ENCODE measurements at regions not wholly inside any gene's neighbourhood (a gene's known extent, or its start where the extent isn't known, plus 50 kb on each side); places are given as distances from the start of the nearest gene placed in this dataset.

- DNase-seq (ENCODE audit: low read depth in 2 of 2), result no peak
These were observed 397.1 kb upstream of the DCN start for GRCh38 chr12:91579516-91580263.

DNA sequence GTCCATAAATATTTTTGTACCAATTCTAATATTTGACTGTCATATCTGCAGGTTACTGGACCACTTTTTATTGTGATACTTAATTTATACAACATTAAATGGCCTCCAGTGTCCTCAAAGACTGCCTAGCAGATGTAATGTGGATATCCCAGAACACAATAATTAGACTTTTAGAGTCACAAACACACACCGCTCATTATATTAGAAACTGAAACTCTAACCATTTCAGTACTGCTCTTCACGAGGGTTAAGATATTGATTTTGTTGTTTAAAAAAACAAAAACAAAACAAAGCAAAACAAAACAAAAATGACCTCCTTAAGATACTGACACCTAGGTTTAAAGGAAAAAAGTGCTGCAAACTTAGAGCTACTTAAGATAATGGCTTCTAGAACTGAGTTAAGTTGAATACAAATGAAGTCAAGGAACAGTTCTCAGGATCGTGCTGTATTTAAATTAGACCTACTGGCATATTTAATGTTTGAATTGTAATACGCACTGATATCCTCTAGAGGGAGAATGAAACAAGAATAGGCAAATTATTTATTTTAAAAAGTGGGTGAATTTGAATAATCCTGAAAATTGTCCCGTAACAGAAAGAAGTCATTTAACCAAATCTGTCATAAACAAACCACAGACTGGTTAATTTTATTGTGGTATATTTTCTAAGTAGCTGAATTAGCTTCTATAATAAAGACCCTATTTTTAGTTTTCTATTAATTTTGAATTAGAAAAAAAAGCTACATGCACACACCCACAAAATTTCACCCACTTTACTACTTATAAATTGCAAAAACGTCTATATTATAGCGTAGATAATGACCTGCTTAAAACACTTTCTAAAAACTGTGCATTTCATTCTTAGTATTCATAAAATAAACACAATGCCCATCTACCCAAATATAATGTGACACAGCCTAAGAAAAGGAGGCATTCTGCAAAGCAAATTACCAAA, 395.2 kb upstream of the DCN start:
- DNase-seq (ENCODE audit: low read depth in 2 of 2), result no peak

GRCh38 chr12:91576432-91576831, 393.8 kb upstream of the DCN start:
- DNase-seq (ENCODE audit: low read depth in 2 of 2), result no peak

DNA sequence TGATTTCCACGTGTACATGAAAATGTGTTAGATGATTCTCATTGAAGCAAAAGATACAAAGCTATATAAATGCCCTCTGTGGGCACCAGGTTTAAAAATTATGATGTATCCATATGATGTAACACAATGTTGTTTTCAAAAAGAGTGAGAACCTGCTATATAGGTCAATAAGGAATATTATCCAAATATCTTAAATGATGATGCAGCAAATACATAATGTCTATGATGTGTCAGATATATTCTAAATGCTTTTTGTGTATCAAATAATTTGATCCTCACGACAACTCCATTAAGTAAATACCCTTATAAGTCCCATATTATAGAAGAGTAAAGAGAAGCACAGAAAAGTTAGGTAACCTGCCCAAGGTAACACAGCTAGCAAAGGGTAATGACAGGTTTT, 393.0 kb upstream of the DCN start:
- no peak for DNase-seq (ENCODE audit: low read depth in 2 of 2)

DNA sequence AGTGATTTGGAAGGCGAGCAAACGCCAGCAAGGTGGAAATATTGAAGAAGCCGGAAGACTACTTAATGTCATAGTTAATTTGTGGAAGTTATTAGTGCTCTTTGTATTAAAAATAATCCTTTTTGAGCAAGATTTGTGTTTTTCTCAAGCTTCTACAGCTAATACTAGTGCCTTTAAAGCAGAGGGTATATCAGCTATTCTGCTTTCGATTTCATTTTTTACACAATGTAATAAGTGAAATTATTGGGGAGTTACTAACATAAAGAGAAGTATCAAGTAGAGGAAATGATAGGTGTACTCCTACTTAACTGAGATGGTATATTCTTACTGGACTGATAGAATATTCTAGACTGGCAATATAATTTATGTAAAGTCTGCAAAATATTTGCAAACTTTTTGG, 392.4 kb upstream of the DCN start:
- no peak for DNase-seq (ENCODE audit: low read depth in 2 of 2)

DNA sequence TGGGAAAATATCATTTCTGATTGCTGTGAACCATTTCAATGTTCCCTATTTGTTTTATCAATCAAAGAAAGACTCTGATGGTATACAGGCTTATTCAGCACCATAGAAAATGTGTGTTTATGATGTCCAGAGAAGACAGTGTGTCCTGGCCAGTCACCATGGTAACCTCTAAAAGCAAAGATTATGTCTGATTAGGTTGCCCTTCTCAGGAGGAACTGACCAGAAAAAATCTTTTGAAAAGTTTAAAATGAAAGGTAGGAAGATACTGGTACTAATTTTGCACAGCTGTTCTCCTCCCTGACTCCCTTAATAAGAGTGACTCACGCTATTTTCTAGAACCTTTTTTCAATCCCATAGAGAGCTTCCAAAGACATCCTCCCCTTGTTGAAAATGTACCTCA, 391.8 kb upstream of the DCN start:
- no peak for DNase-seq (ENCODE audit: low read depth in 2 of 2)

DNA sequence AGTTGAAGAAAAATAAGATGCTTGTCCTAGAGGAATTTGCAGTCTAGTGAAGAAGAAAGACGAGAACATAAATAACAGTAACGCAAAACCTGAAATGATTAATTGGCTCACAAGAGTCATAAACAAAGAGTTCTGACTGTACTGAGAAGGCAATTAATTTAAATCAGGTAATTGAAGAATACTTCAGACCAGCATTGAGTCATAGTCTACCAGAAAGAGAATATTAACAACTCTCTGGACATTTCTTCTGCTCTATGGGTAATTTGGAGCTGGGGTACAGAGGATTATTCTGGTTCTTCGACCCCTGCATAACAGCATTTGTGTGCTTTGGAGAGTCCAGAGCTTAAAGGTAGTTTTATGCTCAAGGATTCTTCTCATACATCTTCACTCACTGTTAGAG, 390.3 kb upstream of the DCN start:
- no peak for DNase-seq (ENCODE audit: low read depth in 2 of 2)

- DNase-seq (ENCODE audit: low read depth in 2 of 2), result no peak
These were observed 384.5 kb upstream of the DCN start for GRCh38 chr12:91567100-91567485.

- no peak for DNase-seq (ENCODE audit: low read depth in 2 of 2)
These were observed 383.9 kb upstream of the DCN start for GRCh38 chr12:91566328-91567099.

- no peak for DNase-seq (ENCODE audit: low read depth in 2 of 2)
These were observed 383.2 kb upstream of the DCN start for GRCh38 chr12:91565846-91566245.

GRCh38 chr12:91565246-91565645, 382.6 kb upstream of the DCN start:
- peak; percentile 9 to 14 for DNase-seq (ENCODE audit: low read depth in 2 of 2)

DNA sequence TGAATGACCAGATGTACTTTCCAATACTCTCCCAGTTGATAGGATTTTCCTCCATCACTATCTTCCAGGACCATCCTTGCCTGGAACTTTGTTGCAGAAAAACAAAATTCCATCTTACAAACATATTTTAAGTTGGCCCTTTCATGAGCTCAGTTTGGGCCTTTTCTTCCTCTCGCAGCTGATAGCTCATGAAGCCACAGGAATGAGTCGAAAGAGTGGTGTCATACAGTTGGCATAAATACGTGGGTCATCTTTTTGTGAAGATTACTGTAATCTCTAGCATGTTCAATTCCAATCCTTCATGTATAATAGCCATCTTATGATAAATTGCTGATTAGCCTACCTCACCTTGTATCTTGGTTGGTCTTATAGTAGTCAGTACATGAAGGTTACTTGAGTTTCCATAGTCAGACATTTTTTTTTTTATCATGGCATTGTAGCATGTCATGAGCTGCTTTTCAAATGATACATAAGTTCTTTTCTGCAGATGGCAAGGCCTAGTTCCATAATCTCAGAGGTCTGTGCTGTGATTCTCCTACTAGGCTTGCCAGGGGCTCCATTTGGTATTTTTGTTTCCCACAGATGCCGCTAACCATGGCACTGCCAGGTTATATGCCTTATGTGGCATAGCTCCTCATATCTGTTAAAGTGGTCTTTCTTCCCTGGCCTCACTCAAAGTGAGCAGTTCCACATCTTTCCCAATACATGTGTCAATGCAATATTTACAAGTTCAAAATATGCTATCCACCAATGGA, 380.6 kb upstream of the DCN start:
- no peak for DNase-seq (ENCODE audit: low read depth in 2 of 2)

DNA sequence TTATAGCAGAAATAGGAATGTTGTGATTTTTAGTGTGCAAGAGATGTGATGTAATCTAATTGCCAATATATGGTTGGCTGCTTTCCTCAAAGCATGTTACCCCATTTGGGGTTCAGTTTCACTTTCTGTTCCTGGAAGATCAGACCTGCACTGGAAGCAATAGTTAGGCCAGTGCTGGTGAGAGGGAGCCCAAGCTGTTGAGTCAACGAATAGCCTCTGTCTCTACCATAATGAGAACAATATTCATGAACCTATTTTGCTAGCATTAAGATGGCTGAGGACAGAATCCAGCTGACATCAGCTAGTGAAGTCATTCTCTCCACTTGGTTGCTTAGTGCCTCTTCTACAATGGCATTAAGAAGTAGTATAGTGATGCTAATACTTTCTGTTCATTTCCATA, 379.9 kb upstream of the DCN start:
- peak in 1 of 2 donors; percentile 12 for DNase-seq (ENCODE audit: low read depth in 2 of 2)

DNA sequence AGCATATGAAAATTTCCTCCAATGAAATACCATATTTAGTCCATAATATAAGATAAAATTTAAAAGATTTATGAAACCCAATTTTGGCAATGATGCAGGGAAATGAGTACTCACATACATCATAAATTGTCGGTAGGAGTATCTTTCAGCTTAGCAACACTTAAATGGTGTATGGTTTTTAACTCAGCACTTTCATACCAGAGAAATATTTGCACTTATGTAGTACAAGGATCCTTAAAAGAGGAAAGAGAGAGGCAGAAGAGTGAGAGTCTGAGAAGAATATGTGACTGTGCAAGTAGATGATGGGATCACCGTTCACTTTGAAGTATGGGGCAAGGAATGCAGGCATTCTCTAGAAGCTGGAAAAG, 379.3 kb upstream of the DCN start:
- DNase-seq (ENCODE audit: low read depth in 2 of 2), result no peak

DNA sequence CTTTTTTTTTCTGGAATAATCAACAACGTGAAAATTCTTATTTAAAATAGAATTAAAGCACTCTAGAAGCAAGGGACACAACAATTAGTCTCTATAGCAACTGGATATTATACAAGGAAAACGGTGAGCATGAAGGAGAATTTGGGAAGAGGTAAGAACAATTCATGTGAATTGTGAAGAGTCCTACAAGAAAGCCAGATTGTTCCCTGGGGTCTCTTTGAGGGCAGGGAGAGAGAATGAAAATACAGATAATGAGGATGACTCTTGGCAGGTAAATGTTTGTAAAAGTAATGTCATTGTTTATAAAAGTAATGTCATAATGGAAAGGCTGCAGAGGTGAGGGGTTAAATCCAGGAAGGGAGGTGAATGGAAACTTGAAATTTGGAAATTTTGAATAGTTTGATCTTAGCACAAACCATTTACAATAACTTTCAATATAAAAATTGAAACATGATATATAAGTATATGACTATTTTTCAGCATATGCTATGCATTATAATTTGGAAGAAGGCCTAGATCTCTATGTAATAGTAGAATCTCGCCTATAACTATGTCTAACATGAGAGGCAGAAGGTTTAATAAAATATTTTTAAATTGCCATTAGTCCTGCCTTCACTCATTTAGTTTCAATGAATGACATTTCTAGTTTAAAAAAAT, 378.8 kb upstream of the DCN start:
- DNase-seq (ENCODE audit: low read depth in 2 of 2), result no peak

DNA sequence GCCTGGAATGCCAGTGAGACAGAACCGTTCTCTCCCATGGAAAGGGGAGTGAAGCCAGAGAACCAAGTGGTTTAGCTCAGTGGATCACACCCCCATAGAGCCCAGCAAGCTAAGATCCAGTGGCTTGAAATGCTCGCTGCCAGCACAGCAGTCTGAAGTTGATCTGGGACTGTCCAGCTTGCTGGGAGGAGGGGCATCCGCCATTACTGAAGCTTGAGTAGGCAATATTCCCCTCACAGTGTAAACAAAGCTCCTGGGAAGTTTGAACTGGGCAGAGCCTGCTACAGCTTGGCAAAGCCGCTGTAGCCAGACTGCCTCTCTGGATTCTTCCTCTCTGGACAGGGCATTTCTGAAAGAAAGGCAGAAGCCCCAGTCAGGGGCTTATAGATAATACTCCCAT, 374.3 kb upstream of the DCN start:
- DNase-seq (ENCODE audit: low read depth in 2 of 2), result no peak

GRCh38 chr12:91555436-91556415, 373.1 kb upstream of the DCN start:
- DNase-seq (ENCODE audit: low read depth in 2 of 2), result no peak

GRCh38 chr12:91551927-91552326, 369.3 kb upstream of the DCN start:
- no peak for DNase-seq (ENCODE audit: low read depth in 2 of 2)

GRCh38 chr12:91551242-91551641, 368.6 kb upstream of the DCN start:
- DNase-seq (ENCODE audit: low read depth in 2 of 2), result no peak

DNA sequence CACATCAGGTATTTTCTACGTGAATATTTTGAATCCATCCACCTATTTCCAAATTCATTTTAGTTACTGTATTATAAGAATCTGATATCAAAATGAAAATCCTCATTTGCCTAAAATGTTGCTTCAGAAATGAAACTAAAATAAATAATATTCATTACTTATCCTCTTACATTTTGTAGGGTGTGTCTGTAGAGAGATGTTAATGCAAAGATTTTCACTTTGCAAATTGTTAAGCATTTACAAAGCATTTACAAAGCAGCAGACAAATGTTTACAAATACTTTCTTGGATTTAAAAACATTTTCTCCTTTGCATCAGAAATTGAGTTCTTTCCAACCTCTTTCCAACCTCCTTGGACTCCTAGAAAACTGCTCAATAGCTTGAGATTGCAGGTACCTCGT, 360.0 kb upstream of the DCN start:
- no peak for DNase-seq (ENCODE audit: low read depth in 2 of 2)

Data from stimulated activated CD4-positive, alpha-beta T cell treated with anti-CD3 and anti-CD28 coated beads, Interleukin-1b, Interleukin-23, amount 100 ng/mL, for 4 hours (primary cell).